Activated CD4-positive, alpha-beta memory T cell treated with anti-CD3 and anti-CD28 coated beads for 36 hours (primary cell): ENCODE measurements at regions not wholly inside any gene's neighbourhood (a gene's known extent, or its start where the extent isn't known, plus 50 kb on each side); places are given as distances from the start of the nearest gene placed in this dataset.

ENCODE experiments used
- CTCF ChIA-PET: fragments of 350-600 bp; sonication (Branson Sonifier 250); formaldehyde crosslinking; loops from one replicate; lab custom pipeline; 2021; ENCODE audit warnings: antibody characterized with exemption, inconsistent platforms; lab: Charles Lee
- POLR2A ChIA-PET: fragments of 350-600 bp; sonication (Branson Sonifier 250); formaldehyde crosslinking; loops from one replicate; lab custom pipeline; 2021; ENCODE audit warnings: antibody characterized with exemption; lab: Charles Lee
- DNase-seq: peaks from one replicate; pipeline ENCODE4 v3.0.0-alpha.2; 2020
- H3K27ac Mint-ChIP-seq: one replicate; pipeline ENCODE4 v1.8.0; 2021; ENCODE audit warnings: mixed read lengths
- H3K27me3 Mint-ChIP-seq: one replicate; pipeline ENCODE4 v1.8.0; 2021; ENCODE audit warnings: mixed read lengths
- H3K36me3 Mint-ChIP-seq: one replicate; pipeline ENCODE4 v1.8.0; 2021; ENCODE audit warnings: mixed read lengths
- H3K4me1 Mint-ChIP-seq: one replicate; pipeline ENCODE4 v1.8.0; 2021; ENCODE audit warnings: low read depth, mixed read lengths
- H3K4me3 Mint-ChIP-seq: one replicate; pipeline ENCODE4 v1.8.0; 2021; ENCODE audit warnings: mild to moderate bottlenecking, mixed read lengths
- H3K9me3 Mint-ChIP-seq: one replicate; pipeline ENCODE4 v1.8.0; 2021; ENCODE audit warnings: mixed read lengths
- intact Hi-C: fragments of 100-400 bp; cut with micrococcal nuclease; formaldehyde crosslinking; loops from one replicate; pipeline ENCODE4 v1.15.1; 2023

DNA sequence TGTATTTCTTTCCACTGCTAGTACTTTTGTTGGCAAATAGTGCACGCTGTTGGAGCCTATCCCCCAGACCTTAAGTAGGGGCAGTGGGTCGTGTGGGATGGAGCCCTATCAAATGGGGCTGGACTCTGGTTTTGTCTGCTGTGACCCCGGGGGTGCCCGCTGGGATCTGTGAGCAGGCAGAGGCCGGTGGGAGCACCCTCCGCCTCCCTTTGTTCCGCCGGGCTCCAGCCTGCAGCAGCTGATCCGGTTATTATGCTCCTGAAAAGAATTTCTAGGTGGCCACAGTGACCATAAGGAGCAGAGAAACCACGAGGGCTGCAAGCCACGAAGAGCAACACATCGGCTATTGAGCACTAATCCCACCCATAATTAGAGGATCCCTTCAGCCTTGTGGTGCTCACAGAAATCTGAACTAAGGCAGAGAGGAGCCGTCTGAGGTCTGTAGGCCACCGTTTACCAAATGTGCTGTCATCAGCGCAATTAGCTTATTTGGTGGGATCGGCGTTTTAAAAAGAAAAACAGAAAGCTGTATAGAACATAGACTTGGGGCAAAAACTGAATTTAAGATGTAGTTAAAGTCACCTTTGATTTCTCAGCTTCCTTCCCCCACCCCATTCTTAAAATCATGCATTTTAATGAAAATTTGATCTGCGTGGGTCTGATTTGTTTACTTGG, 598.3 kb upstream of the JAG1 start:
- POLR2A ChIA-PET, result no interaction called here
- no peak for DNase-seq
- Mint-ChIP-seq H3K4me3 (no peak overlapping the region), H3K36me3 (no peaks in the 10 kb centered on the region), H3K27me3 (no peaks in the 10 kb centered on the region), H3K27ac (no peak overlapping the region), H3K4me1 (no peaks in the 10 kb centered on the region), H3K9me3 (no peaks in the 10 kb centered on the region)
- CTCF ChIA-PET, result no interaction called here
- intact Hi-C loops, result loop anchor here (10.0 kb wide), 1 partner anchor 717 kb away; no protein-coding TSS in a partner anchor

DNA sequence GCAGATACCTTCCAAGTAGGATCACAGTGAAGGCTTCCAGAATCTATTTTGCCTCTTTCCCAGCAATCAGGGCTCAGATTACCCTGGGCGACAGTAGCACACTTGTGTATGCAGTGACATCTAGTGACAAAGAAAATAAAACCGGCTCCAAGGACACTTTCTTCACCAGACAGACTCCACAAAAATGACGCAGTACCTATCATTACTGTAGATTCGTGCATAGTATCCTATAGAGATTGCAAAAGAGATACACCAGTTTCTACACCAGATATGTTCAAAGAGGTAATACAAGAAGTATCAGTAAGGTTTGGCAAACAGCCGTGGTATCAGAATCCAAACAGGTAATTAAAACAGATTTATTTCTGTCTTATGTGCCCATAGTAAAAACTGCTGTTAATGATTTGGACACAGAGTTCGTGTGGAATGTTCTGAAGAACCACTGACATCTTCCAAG, 600.4 kb upstream of the JAG1 start:
- H3K36me3 Mint-ChIP-seq, result no peaks in the 10 kb centered on the region
- no peak overlapping the region for H3K4me3 Mint-ChIP-seq
- no peaks in the 10 kb centered on the region for H3K9me3 Mint-ChIP-seq
- H3K4me1 Mint-ChIP-seq, result no peaks in the 10 kb centered on the region
- POLR2A ChIA-PET, result no interaction called here
- no peak for DNase-seq
- CTCF ChIA-PET, result no interaction called here
- no peak overlapping the region for H3K27ac Mint-ChIP-seq
- intact Hi-C loops, result loop anchor here (10.0 kb wide), 1 partner anchor 719 kb away; no protein-coding TSS in a partner anchor
- H3K27me3 Mint-ChIP-seq, result no peaks in the 10 kb centered on the region

DNA sequence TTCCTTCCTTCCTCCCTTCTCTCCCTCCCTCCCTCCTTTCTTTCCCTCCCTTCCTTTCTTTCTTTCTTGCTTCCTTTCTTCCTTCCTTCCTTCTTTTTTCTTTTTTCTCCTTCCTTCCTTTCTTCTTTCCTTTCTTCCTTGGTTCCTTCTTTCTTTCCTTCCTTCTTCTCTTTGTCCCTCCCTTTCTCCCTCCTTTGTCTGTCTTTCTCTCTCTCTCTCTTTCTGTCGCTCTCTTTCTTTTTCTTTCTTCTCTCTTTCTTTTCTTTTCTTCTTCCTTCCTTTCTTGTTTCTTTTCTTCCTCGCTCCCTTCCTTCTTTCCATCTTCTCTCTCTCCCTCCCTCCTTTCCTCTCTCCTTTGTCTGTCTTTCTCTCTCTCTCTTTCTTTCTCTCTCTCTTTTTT, 601.9 kb upstream of the JAG1 start:
- no peaks in the 10 kb centered on the region for H3K36me3 Mint-ChIP-seq
- no peaks in the 10 kb centered on the region for H3K4me1 Mint-ChIP-seq
- peaks cover 2% of the 10 kb centered on the region for H3K9me3 Mint-ChIP-seq
- no peak overlapping the region for H3K4me3 Mint-ChIP-seq
- H3K27me3 Mint-ChIP-seq, result no peaks in the 10 kb centered on the region
- no peak for DNase-seq
- ChIA-PET CTCF (no interaction called here), POLR2A (no interaction called here)
- H3K27ac Mint-ChIP-seq, result no peak overlapping the region
- intact Hi-C loops, result loop anchor here (10.0 kb wide), 1 partner anchor 721 kb away; no protein-coding TSS in a partner anchor

GRCh38 chr20:11277170-11277569, 603.4 kb upstream of the JAG1 start:
- ChIA-PET POLR2A (no interaction called here), CTCF (no interaction called here)
- intact Hi-C loops, result loop anchor here (10.0 kb wide), 1 partner anchor 722 kb away; no protein-coding TSS in a partner anchor
- H3K27ac Mint-ChIP-seq, result no peak overlapping the region
- H3K9me3 Mint-ChIP-seq, result peaks cover 2% of the 10 kb centered on the region
- no peaks in the 10 kb centered on the region for H3K36me3 Mint-ChIP-seq
- no peak for DNase-seq
- no peaks in the 10 kb centered on the region for H3K27me3 Mint-ChIP-seq
- H3K4me1 Mint-ChIP-seq, result no peaks in the 10 kb centered on the region
- no peak overlapping the region for H3K4me3 Mint-ChIP-seq

- Mint-ChIP-seq H3K36me3 (no peaks in the 10 kb centered on the region), H3K4me1 (no peaks in the 10 kb centered on the region), H3K9me3 (peaks cover 2% of the 10 kb centered on the region), H3K27ac (no peak overlapping the region), H3K4me3 (no peak overlapping the region), H3K27me3 (no peaks in the 10 kb centered on the region)
- intact Hi-C loops, result loop anchor here (10.0 kb wide), 1 partner anchor 723 kb away; no protein-coding TSS in a partner anchor
- ChIA-PET CTCF (no interaction called here), POLR2A (no interaction called here)
- no peak for DNase-seq
These were observed 604.1 kb upstream of the JAG1 start for GRCh38 chr20:11277858-11278257.

DNA sequence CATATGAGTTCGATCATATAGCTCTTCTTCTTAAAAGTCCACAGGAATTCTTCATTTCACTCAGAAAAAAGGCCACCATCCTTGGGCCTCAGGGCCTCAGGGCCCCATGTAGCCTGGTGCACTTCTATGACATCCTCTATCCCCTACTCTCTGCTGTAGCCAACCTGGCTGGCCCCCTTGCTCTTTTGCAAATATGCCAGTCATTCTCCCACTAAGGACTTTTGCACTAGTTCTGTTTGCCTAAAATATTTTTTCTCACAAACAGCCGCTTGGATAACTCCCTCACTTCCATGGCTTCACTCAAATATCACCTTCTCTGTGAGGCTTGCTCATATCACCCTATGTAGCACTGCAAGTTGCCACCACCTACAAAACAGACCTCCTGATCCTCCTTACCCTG, 604.7 kb upstream of the JAG1 start:
- Mint-ChIP-seq H3K4me1 (no peaks in the 10 kb centered on the region), H3K27me3 (no peaks in the 10 kb centered on the region), H3K27ac (no peak overlapping the region), H3K36me3 (no peaks in the 10 kb centered on the region), H3K4me3 (no peak overlapping the region), H3K9me3 (peaks cover 2% of the 10 kb centered on the region)
- CTCF ChIA-PET, result no interaction called here
- intact Hi-C loops, result loop anchor here (10.0 kb wide), 1 partner anchor 724 kb away; no protein-coding TSS in a partner anchor
- no peak for DNase-seq
- POLR2A ChIA-PET, result no interaction called here

- Mint-ChIP-seq H3K4me1 (no peaks in the 10 kb centered on the region), H3K4me3 (no peak overlapping the region), H3K9me3 (peaks cover 2% of the 10 kb centered on the region), H3K36me3 (no peaks in the 10 kb centered on the region), H3K27me3 (no peaks in the 10 kb centered on the region), H3K27ac (no peak overlapping the region)
- ChIA-PET CTCF (no interaction called here), POLR2A (no interaction called here)
- intact Hi-C loops, result no loop called here
- DNase-seq, result no peak
These were observed 607.4 kb upstream of the JAG1 start for GRCh38 chr20:11281240-11281639.

GRCh38 chr20:11281768-11282167, 608.0 kb upstream of the JAG1 start:
- Mint-ChIP-seq H3K4me3 (no peak overlapping the region), H3K36me3 (no peaks in the 10 kb centered on the region), H3K4me1 (no peaks in the 10 kb centered on the region), H3K27me3 (no peaks in the 10 kb centered on the region), H3K9me3 (peaks cover 2% of the 10 kb centered on the region), H3K27ac (no peak overlapping the region)
- intact Hi-C loops, result no loop called here
- DNase-seq, result no peak
- POLR2A ChIA-PET, result no interaction called here
- CTCF ChIA-PET, result no interaction called here

DNA sequence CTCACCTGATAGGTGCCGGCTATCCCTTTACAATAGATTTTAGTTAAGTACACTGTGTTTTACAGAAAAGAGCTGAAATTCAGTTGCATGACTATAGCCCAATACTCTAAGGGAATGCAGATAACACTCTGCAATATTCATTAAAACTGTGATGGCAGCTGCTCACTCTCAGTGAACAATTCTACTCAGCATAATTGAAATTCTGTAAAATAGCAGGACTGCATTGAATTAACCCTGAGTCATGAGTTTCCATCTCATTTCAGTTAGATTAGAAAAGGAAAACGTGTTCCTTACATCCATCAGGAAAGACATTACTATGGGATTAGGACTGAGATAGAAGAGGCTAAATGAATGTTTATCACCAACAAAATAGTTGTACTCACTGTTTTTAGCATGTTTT, 613.3 kb upstream of the JAG1 start:
- CTCF ChIA-PET, result interaction anchor here (0.5 kb wide), 1 partner anchor 695 kb away, joined by 3 read pairs; no protein-coding TSS in a partner anchor
- Mint-ChIP-seq H3K36me3 (no peaks in the 10 kb centered on the region), H3K4me3 (no peak overlapping the region), H3K27me3 (no peaks in the 10 kb centered on the region), H3K9me3 (no peaks in the 10 kb centered on the region), H3K4me1 (no peaks in the 10 kb centered on the region), H3K27ac (no peak overlapping the region)
- intact Hi-C loops, result no loop called here
- POLR2A ChIA-PET, result no interaction called here
- DNase-seq, result no peak

- CTCF ChIA-PET, result no interaction called here
- POLR2A ChIA-PET, result no interaction called here
- Mint-ChIP-seq H3K9me3 (no peaks in the 10 kb centered on the region), H3K4me3 (no peak overlapping the region), H3K27ac (no peak overlapping the region), H3K27me3 (no peaks in the 10 kb centered on the region), H3K4me1 (no peaks in the 10 kb centered on the region), H3K36me3 (no peaks in the 10 kb centered on the region)
- DNase-seq, result no peak
- intact Hi-C loops, result no loop called here
These were observed 621.5 kb upstream of the BTBD3 start for GRCh38 chr20:11296221-11296620.

- Mint-ChIP-seq H3K36me3 (no peaks in the 10 kb centered on the region), H3K9me3 (no peaks in the 10 kb centered on the region), H3K4me3 (no peak overlapping the region), H3K27me3 (no peaks in the 10 kb centered on the region), H3K4me1 (no peaks in the 10 kb centered on the region), H3K27ac (no peak overlapping the region)
- intact Hi-C loops, result no loop called here
- ChIA-PET POLR2A (no interaction called here), CTCF (no interaction called here)
- DNase-seq, result no peak
These were observed 620.7 kb upstream of the BTBD3 start for GRCh38 chr20:11296951-11297350.

DNA sequence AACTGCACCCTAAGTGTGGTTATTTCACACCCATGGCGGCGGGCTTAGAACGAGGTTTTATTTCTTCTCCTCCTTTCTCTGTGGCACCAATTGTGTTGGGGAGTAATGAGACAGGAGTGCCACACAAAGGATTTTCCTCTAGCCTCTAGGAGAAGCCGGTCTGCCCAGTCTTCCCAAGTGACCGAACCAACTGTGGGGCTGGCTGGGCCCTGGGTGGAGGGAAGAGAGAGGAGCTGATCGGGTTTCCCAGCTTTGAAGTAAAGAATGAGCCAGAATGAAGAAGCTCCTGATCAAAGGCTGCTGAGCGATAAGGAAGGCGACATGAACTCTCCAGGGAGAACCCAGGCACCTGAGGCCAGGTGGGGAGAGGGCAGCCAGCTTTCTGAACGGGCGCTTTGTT, 616.0 kb upstream of the BTBD3 start:
- Mint-ChIP-seq H3K27me3 (no peaks in the 10 kb centered on the region), H3K4me3 (no peak overlapping the region), H3K9me3 (peaks cover 2% of the 10 kb centered on the region), H3K36me3 (no peaks in the 10 kb centered on the region), H3K27ac (no peak overlapping the region), H3K4me1 (no peaks in the 10 kb centered on the region)
- DNase-seq, result no peak
- intact Hi-C loops, result no loop called here
- ChIA-PET POLR2A (no interaction called here), CTCF (no interaction called here)

DNA sequence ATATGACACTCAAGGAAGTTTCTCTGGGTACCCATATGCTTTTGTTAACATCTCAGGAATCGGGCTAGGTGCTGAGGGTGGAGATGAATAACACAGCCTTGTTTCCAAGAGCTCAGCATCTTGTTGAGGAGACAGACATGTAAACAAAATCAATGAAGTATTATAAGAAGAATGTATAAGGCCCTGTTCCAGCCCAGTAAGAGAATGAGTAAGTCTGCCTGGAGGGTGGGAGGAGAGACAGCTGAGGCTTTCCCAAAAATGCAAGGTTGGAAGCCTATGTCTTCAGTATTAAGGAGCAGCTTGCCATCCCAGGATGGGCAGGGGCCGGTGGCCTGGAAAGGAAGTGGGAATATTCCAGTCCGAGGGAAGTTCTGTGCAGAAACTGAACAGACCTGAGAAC, 615.3 kb upstream of the BTBD3 start:
- POLR2A ChIA-PET, result no interaction called here
- intact Hi-C loops, result no loop called here
- no peak for DNase-seq
- Mint-ChIP-seq H3K4me3 (no peak overlapping the region), H3K27ac (no peak overlapping the region), H3K36me3 (no peaks in the 10 kb centered on the region), H3K9me3 (peaks cover 2% of the 10 kb centered on the region), H3K4me1 (no peaks in the 10 kb centered on the region), H3K27me3 (no peaks in the 10 kb centered on the region)
- CTCF ChIA-PET, result no interaction called here
